RCC 7860 (cell line): ENCODE measurements at regions not wholly inside any gene's neighbourhood (a gene's known extent, or its start where the extent isn't known, plus 50 kb on each side); places are given as distances from the start of the nearest gene placed in this dataset.

Experiments
- DNase-seq: peaks from one replicate; pipeline ENCODE4 v3.0.0-alpha.2; 2015; ENCODE audit warnings: low spot score
- FAIRE-seq: peaks from 2 replicates; lab custom pipeline; 2012; peaks lifted over from hg19 to GRCh38; lab: Jason Lieb, UNC

GRCh38 chr4:63817196-63817865 lies 591.9 kb downstream of the TECRL start:
- FAIRE-seq (no peak), DNase-seq (no peak)

GRCh38 chr4:63814171-63814964 lies 594.9 kb downstream of the TECRL start:
- no peak for DNase-seq
- no peak for FAIRE-seq

- FAIRE-seq (no peak), DNase-seq (no peak)
These were observed 610.1 kb downstream of the TECRL start for GRCh38 chr4:63799166-63799565.

GRCh38 chr4:63795301-63795700 lies 613.9 kb downstream of the TECRL start:
- no peak for DNase-seq
- FAIRE-seq = no peak

GRCh38 chr4:63790377-63790776 lies 618.9 kb downstream of the TECRL start:
- DNase-seq (no peak), FAIRE-seq (no peak)

GRCh38 chr4:63788271-63788670 lies 621.0 kb downstream of the TECRL start:
- no peak for DNase-seq
- no peak for FAIRE-seq

- FAIRE-seq (no peak), DNase-seq (no peak)
These were observed 621.9 kb downstream of the TECRL start for GRCh38 chr4:63787326-63787725.

GRCh38 chr4:63786171-63786570 lies 623.1 kb downstream of the TECRL start:
- FAIRE-seq (no peak), DNase-seq (no peak)

GRCh38 chr4:63784822-63785221 lies 624.4 kb downstream of the TECRL start:
- no peak for FAIRE-seq
- DNase-seq = no peak

GRCh38 chr4:63777601-63778000 lies 631.6 kb downstream of the TECRL start:
- DNase-seq = no peak
- no peak for FAIRE-seq

GRCh38 chr4:63764400-63764799 lies 644.9 kb downstream of the TECRL start:
- no peak for DNase-seq
- FAIRE-seq = no peak

- DNase-seq = no peak
- no peak for FAIRE-seq
These were observed 651.3 kb downstream of the TECRL start for GRCh38 chr4:63757929-63758328.

- DNase-seq (no peak), FAIRE-seq (no peak)
These were observed 666.4 kb downstream of the TECRL start for GRCh38 chr4:63742882-63743281.

GRCh38 chr4:63729519-63729918 lies 679.7 kb downstream of the TECRL start:
- DNase-seq (no peak), FAIRE-seq (no peak)

- DNase-seq (no peak), FAIRE-seq (no peak)
These were observed 680.6 kb downstream of the TECRL start for GRCh38 chr4:63728480-63729177.

- FAIRE-seq (no peak), DNase-seq (no peak)
These were observed 691.9 kb downstream of the TECRL start for GRCh38 chr4:63717384-63717783.

GRCh38 chr4:63708661-63709060 lies 700.6 kb downstream of the TECRL start:
- FAIRE-seq = no peak
- DNase-seq = no peak

GRCh38 chr4:63700569-63700968 lies 708.7 kb downstream of the TECRL start:
- no peak for DNase-seq
- FAIRE-seq = no peak

GRCh38 chr4:63693321-63693720 lies 715.9 kb downstream of the TECRL start:
- FAIRE-seq (no peak), DNase-seq (no peak)

- no peak for FAIRE-seq
- no peak for DNase-seq
These were observed 730.8 kb downstream of the TECRL start for GRCh38 chr4:63678358-63678931.

GRCh38 chr4:63670735-63671134 lies 738.5 kb downstream of the TECRL start:
- FAIRE-seq = no peak
- DNase-seq = no peak
